ENCODE measurements at regions not wholly inside any gene's neighbourhood (a gene's known extent, or its start where the extent isn't known, plus 50 kb on each side); places are given as distances from the start of the nearest gene placed in this dataset.

GRCh38 chr5:58354827-58355226, 105.1 kb downstream of the PLK2 start:
- Mint-ChIP-seq H3K4me1 (ENCODE audit: low read depth, unreplicated experiment) (peaks cover 6% of the 10 kb centered on the region), H3K27ac (ENCODE audit: unreplicated experiment) (no peak overlapping the region), H3K4me3 (ENCODE audit: unreplicated experiment) (no peak overlapping the region), H3K9me3 (ENCODE audit: unreplicated experiment) (no peaks in the 10 kb centered on the region), H3K36me3 (ENCODE audit: insufficient read depth, unreplicated experiment) (no peaks in the 10 kb centered on the region), H3K27me3 (ENCODE audit: insufficient read depth, unreplicated experiment) (no peaks in the 10 kb centered on the region)
- DNase-seq, result no peak
- H3K4me1 ChIP-seq, result no peaks in the 10 kb centered on the region
- no peak for TF ChIP-seq CTCF (IDR thresholded peaks at IDR 0.05; ENCODE audit: insufficient read depth in 1 of 2, low read depth in 1 of 2, low read length in 1 of 2, severe bottlenecking in 1 of 2, unreplicated experiment in 1 of 2)
- no TSS peak for BruUV-seq (replicated peaks)
- no peaks in the 10 kb centered on the region for H3K36me3 ChIP-seq (ENCODE audit: control insufficient read depth, insufficient read depth, low read length)
- ChIA-PET POLR2A (no interaction called here), CTCF (no interaction called here)
- H3K27me3 ChIP-seq (replicated peaks; ENCODE audit: control insufficient read depth, insufficient read depth, low read length), result no peaks in the 10 kb centered on the region; the same call in 1 of the 2 replicates
- intact Hi-C loops (cut with micrococcal nuclease; ENCODE audit: unreplicated experiment), result no loop called here
- H3K9me3 ChIP-seq, result no peaks in the 10 kb centered on the region
- no peak overlapping the region for H3K4me3 ChIP-seq (ENCODE audit: low read depth, low read length)

DNA sequence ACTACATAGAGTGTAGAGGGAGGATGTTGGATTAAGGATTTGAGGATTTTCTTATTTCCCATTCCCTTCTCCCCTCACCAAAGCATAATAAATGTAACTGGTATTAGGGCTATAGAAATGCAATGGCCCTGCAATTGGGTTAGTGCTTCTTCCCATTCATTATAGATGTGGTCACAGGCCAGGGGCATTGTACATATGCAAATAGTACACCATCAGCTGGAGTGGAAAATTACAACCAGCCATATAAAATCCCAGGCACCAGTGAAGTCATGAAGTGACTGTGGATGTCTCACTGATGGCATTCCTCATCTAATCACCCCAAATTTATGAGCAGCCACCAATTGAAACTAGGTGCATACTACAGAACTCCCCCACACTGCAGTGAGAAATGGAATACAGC, 105.9 kb downstream of the PLK2 start:
- BruUV-seq (replicated peaks), result no TSS peak

DNA sequence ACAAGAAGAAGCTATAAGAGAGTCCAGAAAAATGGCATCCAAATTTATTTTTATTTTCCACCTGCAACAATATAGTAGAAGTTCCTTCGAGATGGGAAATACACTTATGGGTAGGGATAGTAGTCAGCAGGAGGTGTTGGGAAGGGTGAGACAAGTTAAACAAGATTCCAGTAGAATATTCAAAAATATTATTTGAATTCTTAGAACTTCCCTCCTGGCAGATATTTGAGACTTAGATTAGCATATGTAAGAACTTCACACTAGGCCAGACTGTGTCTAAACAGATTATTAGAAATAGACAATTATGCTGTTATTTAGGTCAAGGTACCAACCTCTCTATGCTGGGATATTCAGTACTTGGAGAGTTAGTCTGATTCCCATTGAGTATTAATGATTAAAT, 108.7 kb downstream of the PLK2 start:
- TF ChIP-seq CTCF (IDR thresholded peaks at IDR 0.05; ENCODE audit: insufficient read depth in 1 of 2, low read depth in 1 of 2, low read length in 1 of 2, severe bottlenecking in 1 of 2, unreplicated experiment in 1 of 2), result no peak
- intact Hi-C loops (cut with micrococcal nuclease; ENCODE audit: unreplicated experiment), result no loop called here
- no peak overlapping the region for H3K4me3 ChIP-seq (ENCODE audit: low read depth, low read length)
- no peaks in the 10 kb centered on the region for H3K36me3 Mint-ChIP-seq (ENCODE audit: insufficient read depth, unreplicated experiment)
- no peaks in the 10 kb centered on the region for H3K9me3 Mint-ChIP-seq (ENCODE audit: unreplicated experiment)
- POLR2A ChIA-PET, result no interaction called here
- CTCF ChIA-PET, result no interaction called here
- no peak for DNase-seq
- peaks cover 6% of the 10 kb centered on the region for H3K4me1 Mint-ChIP-seq (ENCODE audit: low read depth, unreplicated experiment)
- H3K27me3 Mint-ChIP-seq (ENCODE audit: insufficient read depth, unreplicated experiment), result no peaks in the 10 kb centered on the region
- no TSS peak for BruUV-seq (replicated peaks)
- no peaks in the 10 kb centered on the region for H3K9me3 ChIP-seq
- no peak overlapping the region for H3K4me3 Mint-ChIP-seq (ENCODE audit: unreplicated experiment)
- no peaks in the 10 kb centered on the region for H3K36me3 ChIP-seq (ENCODE audit: control insufficient read depth, insufficient read depth, low read length)
- H3K4me1 ChIP-seq, result no peaks in the 10 kb centered on the region
- no peak overlapping the region for H3K27ac Mint-ChIP-seq (ENCODE audit: unreplicated experiment)
- H3K27me3 ChIP-seq (replicated peaks; ENCODE audit: control insufficient read depth, insufficient read depth, low read length), result no peaks in the 10 kb centered on the region; the same call in 1 of the 2 replicates

More for the DNA sequence above, 105.9 kb downstream of the PLK2 start:
- Mint-ChIP-seq H3K27me3 (ENCODE audit: insufficient read depth, unreplicated experiment) (no peaks in the 10 kb centered on the region), H3K9me3 (ENCODE audit: unreplicated experiment) (no peaks in the 10 kb centered on the region), H3K4me3 (ENCODE audit: unreplicated experiment) (no peak overlapping the region), H3K36me3 (ENCODE audit: insufficient read depth, unreplicated experiment) (no peaks in the 10 kb centered on the region), H3K4me1 (ENCODE audit: low read depth, unreplicated experiment) (peaks cover 6% of the 10 kb centered on the region), H3K27ac (ENCODE audit: unreplicated experiment) (no peak overlapping the region)
- TF ChIP-seq CTCF (IDR thresholded peaks at IDR 0.05; ENCODE audit: insufficient read depth in 1 of 2, low read depth in 1 of 2, low read length in 1 of 2, severe bottlenecking in 1 of 2, unreplicated experiment in 1 of 2), result no peak
- intact Hi-C loops (cut with micrococcal nuclease; ENCODE audit: unreplicated experiment), result no loop called here
- Histone ChIP-seq H3K9me3 (no peaks in the 10 kb centered on the region), H3K4me1 (no peaks in the 10 kb centered on the region), H3K4me3 (ENCODE audit: low read depth, low read length) (no peak overlapping the region), H3K36me3 (ENCODE audit: control insufficient read depth, insufficient read depth, low read length) (no peaks in the 10 kb centered on the region), H3K27me3 (replicated peaks; ENCODE audit: control insufficient read depth, insufficient read depth, low read length) (no peaks in the 10 kb centered on the region; the same call in 1 of the 2 replicates)
- ChIA-PET CTCF (no interaction called here), POLR2A (no interaction called here)
- no peak for DNase-seq
